Osteocyte (in vitro differentiated cells): ENCODE measurements at regions not wholly inside any gene's neighbourhood (a gene's known extent, or its start where the extent isn't known, plus 50 kb on each side); places are given as distances from the start of the nearest gene placed in this dataset.

Source experiments
- DNase-seq: peaks from one replicate; pipeline ENCODE4 v3.0.0; 2021; ENCODE audit warnings: mixed read lengths; ENCODE audit not compliant: unreplicated experiment; ENCODE audit errors: extremely low spot score
- H3K27ac Mint-ChIP-seq: one replicate; pipeline ENCODE4 v1.8.0; 2021; ENCODE audit warnings: mild to moderate bottlenecking, mixed read lengths; ENCODE audit not compliant: unreplicated experiment
- H3K27me3 Mint-ChIP-seq: one replicate; pipeline ENCODE4 v1.8.0; 2021; ENCODE audit warnings: mixed read lengths; ENCODE audit not compliant: unreplicated experiment
- H3K36me3 Mint-ChIP-seq: one replicate; pipeline ENCODE4 v1.8.0; 2021; ENCODE audit warnings: mixed read lengths; ENCODE audit not compliant: unreplicated experiment
- H3K4me1 Mint-ChIP-seq: one replicate; pipeline ENCODE4 v1.8.0; 2021; ENCODE audit warnings: mixed read lengths; ENCODE audit not compliant: unreplicated experiment
- H3K4me3 Mint-ChIP-seq: one replicate; pipeline ENCODE4 v1.8.0; 2021; ENCODE audit warnings: mild to moderate bottlenecking, moderate library complexity, mixed read lengths; ENCODE audit not compliant: unreplicated experiment
- H3K9me3 Mint-ChIP-seq: one replicate; pipeline ENCODE4 v1.8.0; 2021; ENCODE audit warnings: mixed read lengths; ENCODE audit not compliant: unreplicated experiment
- CTCF ChIP-seq: fragments of 200-600 bp; sonication (generic); IDR thresholded peaks from 2 replicates; pipeline ENCODE4 v1.5.0; 2021; ENCODE audit warnings: antibody characterized with exemption, mild to moderate bottlenecking, moderate library complexity

- DNase-seq, result no peak
- no peak overlapping the region for H3K4me3 Mint-ChIP-seq
- no peaks in the 10 kb centered on the region for H3K27me3 Mint-ChIP-seq
- no peak for TF ChIP-seq CTCF
- no peaks in the 10 kb centered on the region for H3K36me3 Mint-ChIP-seq
- H3K4me1 Mint-ChIP-seq, result peaks cover 3% of the 10 kb centered on the region
- H3K27ac Mint-ChIP-seq, result no peak overlapping the region
- no peaks in the 10 kb centered on the region for H3K9me3 Mint-ChIP-seq
Observed at GRCh38 chr18:43794363-43794762, 517.1 kb upstream of the SYT4 start.

GRCh38 chr18:43797347-43797746 is 520.1 kb upstream of the SYT4 start:
- H3K27me3 Mint-ChIP-seq, result no peaks in the 10 kb centered on the region
- peaks cover 7% of the 10 kb centered on the region for H3K36me3 Mint-ChIP-seq
- TF ChIP-seq CTCF, result no peak
- H3K4me1 Mint-ChIP-seq, result no peaks in the 10 kb centered on the region
- H3K27ac Mint-ChIP-seq, result no peak overlapping the region
- peaks cover 8% of the 10 kb centered on the region for H3K9me3 Mint-ChIP-seq
- H3K4me3 Mint-ChIP-seq, result no peak overlapping the region
- no peak for DNase-seq

GRCh38 chr18:43800584-43800983 is 523.3 kb upstream of the SYT4 start:
- Mint-ChIP-seq H3K4me3 (no peak overlapping the region), H3K27me3 (no peaks in the 10 kb centered on the region), H3K27ac (no peak overlapping the region), H3K9me3 (peaks cover 29% of the 10 kb centered on the region), H3K4me1 (no peaks in the 10 kb centered on the region), H3K36me3 (peaks cover 12% of the 10 kb centered on the region)
- TF ChIP-seq CTCF, result no peak
- DNase-seq, result no peak

- Mint-ChIP-seq H3K4me1 (no peaks in the 10 kb centered on the region), H3K27ac (no peak overlapping the region), H3K9me3 (peaks cover 25% of the 10 kb centered on the region), H3K36me3 (peaks cover 12% of the 10 kb centered on the region), H3K4me3 (no peak overlapping the region), H3K27me3 (no peaks in the 10 kb centered on the region)
- no peak for DNase-seq
- no peak for TF ChIP-seq CTCF
Observed at GRCh38 chr18:43805646-43806194, 528.4 kb upstream of the SYT4 start.

- no peak for DNase-seq
- Mint-ChIP-seq H3K36me3 (no peaks in the 10 kb centered on the region), H3K4me1 (no peaks in the 10 kb centered on the region), H3K27me3 (no peaks in the 10 kb centered on the region), H3K9me3 (peaks cover 14% of the 10 kb centered on the region), H3K4me3 (no peak overlapping the region), H3K27ac (no peak overlapping the region)
- TF ChIP-seq CTCF, result no peak
Observed at GRCh38 chr18:43812627-43813026, 535.3 kb upstream of the SYT4 start.
